Left ventricle myocardium inferior (tissue), 1 donor: ENCODE measurements at regions not wholly inside any gene's neighbourhood (a gene's known extent, or its start where the extent isn't known, plus 50 kb on each side); places are given as distances from the start of the nearest gene placed in this dataset.

Experiments used
- DNase-seq: peaks from one replicate; pipeline ENCODE4 v3.0.0-alpha.2; 2020
- H3K27ac ChIP-seq: fragments of 200-600 bp; replicated peaks from 2 replicates; pipeline ENCODE4 v1.8.0; 2021
- H3K27me3 ChIP-seq: fragments of 200-600 bp; 2 replicates; pipeline ENCODE4 v1.8.0; 2021; ENCODE audit warnings: low read depth
- H3K36me3 ChIP-seq: fragments of 200-600 bp; 2 replicates; pipeline ENCODE4 v1.8.0; 2021
- H3K4me1 ChIP-seq: fragments of 200-600 bp; 2 replicates; pipeline ENCODE4 v1.8.0; 2021
- H3K4me3 ChIP-seq: fragments of 200-600 bp; 2 replicates; pipeline ENCODE4 v1.8.0; 2021; ENCODE audit warnings: mild to moderate bottlenecking, moderate library complexity
- H3K9me3 ChIP-seq: fragments of 200-600 bp; replicated peaks from 2 replicates; pipeline ENCODE4 v1.8.0; 2021
- CTCF ChIP-seq: fragments of 200-600 bp; IDR thresholded peaks from 2 replicates; pipeline ENCODE4 v1.8.0; 2021; ENCODE audit warnings: antibody characterized with exemption, mild to moderate bottlenecking, borderline replicate concordance
- intact Hi-C: fragments of 100-400 bp; cut with micrococcal nuclease; formaldehyde crosslinking; loops from one replicate; pipeline ENCODE4 v1.11.0; 2022
- donor health status: DM: no; HTN: yes; CAD: no; lungs with severe emphysema.

GRCh38 chr10:121654021-121654545, 55.8 kb upstream of the FGFR2 start:
- Histone ChIP-seq H3K27ac (no peak overlapping the region), H3K4me3 (no peak overlapping the region), H3K9me3 (no peaks in the 10 kb centered on the region), H3K36me3 (no peaks in the 10 kb centered on the region), H3K27me3 (peaks cover 37% of the 10 kb centered on the region), H3K4me1 (no peaks in the 10 kb centered on the region)
- intact Hi-C loops = no loop called here
- no peak for TF ChIP-seq CTCF
- DNase-seq = no peak

- intact Hi-C loops = no loop called here
- no peak for DNase-seq
- no peak for TF ChIP-seq CTCF
- Histone ChIP-seq H3K9me3 (no peaks in the 10 kb centered on the region), H3K4me1 (no peaks in the 10 kb centered on the region), H3K4me3 (no peak overlapping the region), H3K27me3 (peaks cover 40% of the 10 kb centered on the region), H3K27ac (no peak overlapping the region), H3K36me3 (no peaks in the 10 kb centered on the region)
Observed at GRCh38 chr10:121653608-121654007, 55.4 kb upstream of the FGFR2 start.

GRCh38 chr10:121648493-121648892, 50.2 kb upstream of the FGFR2 start:
- H3K4me3 ChIP-seq = no peak overlapping the region
- peaks cover 76% of the 10 kb centered on the region for H3K27me3 ChIP-seq
- H3K9me3 ChIP-seq = no peaks in the 10 kb centered on the region
- intact Hi-C loops = no loop called here
- H3K36me3 ChIP-seq = no peaks in the 10 kb centered on the region
- no peak overlapping the region for H3K27ac ChIP-seq
- no peak for TF ChIP-seq CTCF
- no peaks in the 10 kb centered on the region for H3K4me1 ChIP-seq
- no peak for DNase-seq

GRCh38 chr10:121648059-121648458, 49.8 kb upstream of the FGFR2 start:
- H3K9me3 ChIP-seq = no peaks in the 10 kb centered on the region
- intact Hi-C loops = no loop called here
- no peak for DNase-seq
- H3K27ac ChIP-seq = no peak overlapping the region
- H3K27me3 ChIP-seq = peaks cover 76% of the 10 kb centered on the region
- H3K36me3 ChIP-seq = no peaks in the 10 kb centered on the region
- H3K4me1 ChIP-seq = no peaks in the 10 kb centered on the region
- TF ChIP-seq CTCF = no peak
- H3K4me3 ChIP-seq = no peak overlapping the region
